ENCODE measurements at regions not wholly inside any gene's neighbourhood (a gene's known extent, or its start where the extent isn't known, plus 50 kb on each side); places are given as distances from the start of the nearest gene placed in this dataset.

DNA sequence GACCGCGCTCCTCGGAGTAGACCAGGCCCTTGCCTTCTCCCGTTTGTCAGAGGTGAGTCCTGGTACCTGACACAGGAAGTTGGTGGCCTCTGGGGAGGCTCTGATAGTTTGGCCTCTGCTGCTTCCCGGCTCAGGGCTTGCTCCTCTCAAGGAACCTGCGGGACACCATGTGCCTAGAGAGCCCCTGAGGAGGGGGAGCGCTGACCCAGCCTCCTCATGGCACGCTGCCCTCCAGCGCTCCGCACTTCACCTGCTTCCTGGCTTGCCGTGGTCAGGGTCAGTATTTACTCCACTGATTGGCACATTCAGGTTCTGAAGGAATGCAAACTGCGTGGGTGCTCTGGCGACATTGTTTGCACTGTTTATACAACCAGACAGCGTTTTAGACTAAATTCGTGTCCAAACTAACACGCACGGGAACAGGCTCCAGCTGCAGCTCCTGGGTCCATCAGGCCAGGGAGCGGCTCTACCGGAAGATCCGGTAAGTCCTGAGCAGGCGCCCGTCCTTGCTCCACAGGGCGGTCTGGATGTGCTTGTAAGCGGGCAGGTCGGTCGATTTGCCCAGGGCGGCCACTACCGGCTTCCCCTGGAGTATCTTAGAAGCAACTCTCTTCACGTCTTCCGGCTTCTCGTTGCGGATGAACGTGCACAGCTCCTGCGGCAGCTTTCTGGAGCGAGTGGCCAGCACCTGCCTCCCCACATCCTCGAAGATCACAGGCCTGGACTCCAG lies 121.6 kb upstream of the GRID2 start:
- DNase-seq (no peak), ATAC-seq (no peak)
- intact Hi-C loops (cut with DNase I, micrococcal nuclease) = no loop called here

DNA sequence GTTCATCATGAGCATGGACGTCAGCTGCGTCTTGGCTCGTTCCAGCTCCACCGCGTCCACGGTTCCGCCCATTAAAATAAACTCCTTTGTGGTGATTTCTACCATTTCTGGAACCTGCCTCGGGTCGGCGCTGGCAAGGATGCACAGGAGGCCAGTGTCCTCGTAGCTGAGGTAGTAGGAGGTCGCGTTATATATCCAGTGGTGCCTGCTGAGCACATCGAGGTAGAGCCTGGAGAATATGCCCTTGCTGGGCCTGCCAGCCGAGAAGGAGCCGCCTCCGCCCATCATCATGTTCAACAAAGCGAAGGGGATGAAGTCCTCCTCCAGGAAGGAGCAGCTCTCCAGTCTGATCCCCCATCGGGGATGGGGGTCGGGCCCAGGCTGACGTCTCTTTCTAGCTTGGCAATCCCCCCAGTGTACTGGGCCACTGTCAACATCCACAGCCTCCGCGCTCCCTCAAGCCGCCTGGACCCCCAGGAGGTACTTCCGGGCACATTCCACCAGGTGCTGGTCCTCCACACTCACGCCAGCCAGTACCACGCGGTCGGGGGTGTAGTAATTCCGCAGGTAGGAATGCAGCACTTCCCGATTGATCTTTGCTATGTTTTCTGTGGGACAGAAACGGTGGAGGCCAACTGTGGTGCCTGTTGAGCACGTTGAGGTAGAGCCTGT lies 120.9 kb upstream of the GRID2 start:
- DNase-seq (no peak), ATAC-seq (no peak)
- intact Hi-C loops (cut with DNase I, micrococcal nuclease) = no loop called here

DNA sequence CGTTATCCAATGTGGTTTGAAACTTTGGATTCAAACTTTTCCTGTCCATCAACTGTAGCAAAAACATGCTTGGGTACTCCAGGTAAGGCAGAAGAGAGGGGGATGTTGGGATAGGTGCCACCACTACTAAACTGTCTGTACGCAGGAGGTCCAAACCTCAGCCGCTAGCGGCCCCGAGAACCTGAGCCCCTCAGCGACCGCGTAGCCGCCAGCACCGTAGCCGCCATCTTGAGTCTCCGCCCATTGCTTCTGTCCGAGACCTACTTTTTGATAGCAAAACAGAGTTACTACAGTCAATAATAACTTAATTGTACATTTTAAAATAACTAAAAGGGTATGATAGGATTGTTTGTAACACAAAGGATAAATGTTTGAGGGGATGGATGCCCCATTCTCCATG lies 119.9 kb upstream of the GRID2 start:
- DNase-seq (no peak), ATAC-seq (no peak)
- intact Hi-C loops (cut with DNase I, micrococcal nuclease) = no loop called here

DNA sequence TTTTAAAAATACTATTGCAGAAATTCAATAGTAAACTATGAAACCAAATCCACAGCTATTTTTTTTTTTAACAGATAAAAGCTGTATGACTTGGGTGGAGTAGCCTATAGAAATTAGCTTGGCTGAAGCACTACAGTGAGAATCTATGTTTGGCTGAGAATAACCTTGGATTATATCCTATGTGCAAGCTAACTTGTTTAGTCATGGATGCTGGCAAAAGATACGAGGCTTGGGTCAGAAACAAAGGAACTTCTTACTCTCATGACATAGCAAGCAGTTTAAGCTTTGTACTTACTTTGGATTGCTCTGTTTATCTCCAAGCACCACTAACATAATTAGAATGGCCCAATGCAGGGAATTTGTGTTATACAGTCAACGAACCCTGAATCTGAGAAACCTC lies 119.2 kb upstream of the GRID2 start:
- DNase-seq = no peak
- no peak for ATAC-seq
- intact Hi-C loops (cut with DNase I, micrococcal nuclease) = no loop called here

DNA sequence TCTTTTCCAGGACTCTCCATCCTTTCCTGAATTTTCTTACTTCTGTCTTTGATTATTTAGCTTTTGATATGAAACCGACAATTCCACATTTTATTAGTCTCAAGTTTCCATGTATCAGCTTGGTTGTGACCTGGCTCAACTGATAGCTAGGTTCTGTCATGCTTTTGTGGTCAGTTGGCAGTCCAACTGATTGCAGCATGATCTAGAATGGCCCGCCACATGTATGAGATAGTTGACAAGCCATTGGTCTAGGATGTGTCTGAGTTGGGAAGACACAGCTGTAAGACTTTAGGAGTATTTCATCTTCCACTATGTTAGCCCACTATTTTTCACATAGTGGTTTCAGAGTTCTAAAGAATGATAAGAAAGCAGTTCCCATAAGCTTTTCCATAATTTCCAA lies 117.5 kb upstream of the GRID2 start:
- DNase-seq = no peak
- no peak for ATAC-seq
- intact Hi-C loops (cut with DNase I, micrococcal nuclease) = no loop called here

DNA sequence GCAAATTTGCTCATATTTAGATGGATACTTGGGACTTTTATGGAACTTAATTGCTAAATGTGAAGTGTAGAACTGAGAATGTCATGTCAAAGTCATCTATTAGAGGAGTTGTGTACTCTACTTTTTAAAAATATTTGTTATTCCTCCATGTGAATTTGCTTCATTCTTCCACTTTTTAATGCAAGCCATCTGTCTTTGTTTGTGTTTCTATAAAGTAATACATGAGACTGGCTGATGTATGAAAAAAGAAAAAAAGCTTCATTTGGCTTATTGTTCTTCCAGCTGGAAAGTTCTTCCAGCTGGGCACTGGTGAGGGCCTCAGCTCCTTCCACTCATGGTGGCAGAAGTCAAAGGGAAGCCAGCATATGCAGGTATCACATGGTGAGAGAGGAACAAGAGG lies 114.6 kb upstream of the GRID2 start:
- ATAC-seq = no peak
- intact Hi-C loops (cut with DNase I, micrococcal nuclease) = no loop called here

DNA sequence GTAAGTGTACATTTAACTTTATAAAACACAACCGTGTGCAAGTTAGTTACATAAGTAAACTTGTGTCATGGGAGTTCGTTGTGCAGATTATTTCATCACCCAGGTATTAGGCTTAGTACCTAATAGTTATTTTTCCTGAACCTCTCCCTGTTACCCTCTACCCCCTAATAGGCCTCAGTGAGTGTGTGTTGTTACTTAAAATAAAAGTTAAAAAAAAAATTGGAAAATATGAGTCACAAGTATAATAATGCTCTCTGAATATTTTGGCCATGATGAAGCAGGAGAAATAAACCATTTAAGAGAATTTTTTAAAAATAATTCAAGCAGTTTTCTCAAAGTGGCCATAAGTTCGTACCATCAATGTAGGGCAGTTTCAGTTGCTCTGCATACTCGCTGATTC lies 105.1 kb upstream of the GRID2 start:
- DNase-seq (no peak), ATAC-seq (no peak)
- intact Hi-C loops (cut with DNase I, micrococcal nuclease) = no loop called here

More for the DNA sequence above, 114.6 kb upstream of the GRID2 start:
- no peak for DNase-seq

DNA sequence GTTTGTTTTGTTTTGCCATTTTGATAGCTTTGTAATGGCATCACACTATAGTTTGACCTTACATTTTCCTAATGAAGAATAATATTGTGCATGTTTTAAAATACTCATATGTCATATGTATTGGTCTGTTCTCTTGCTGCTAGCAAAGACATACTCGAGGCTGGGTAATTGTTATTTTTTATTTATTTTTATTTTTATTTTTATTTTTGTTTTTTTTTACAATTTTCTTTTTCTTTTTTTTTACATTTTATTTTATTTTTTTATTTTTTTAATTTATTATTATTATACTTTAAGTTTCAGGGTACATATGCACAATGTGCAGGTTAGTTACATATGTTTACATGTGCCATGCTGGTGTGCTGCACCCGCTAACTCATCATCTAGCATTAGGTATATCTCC lies 104.6 kb upstream of the GRID2 start:
- intact Hi-C loops (cut with DNase I, micrococcal nuclease) = no loop called here
- no peak for ATAC-seq

DNA sequence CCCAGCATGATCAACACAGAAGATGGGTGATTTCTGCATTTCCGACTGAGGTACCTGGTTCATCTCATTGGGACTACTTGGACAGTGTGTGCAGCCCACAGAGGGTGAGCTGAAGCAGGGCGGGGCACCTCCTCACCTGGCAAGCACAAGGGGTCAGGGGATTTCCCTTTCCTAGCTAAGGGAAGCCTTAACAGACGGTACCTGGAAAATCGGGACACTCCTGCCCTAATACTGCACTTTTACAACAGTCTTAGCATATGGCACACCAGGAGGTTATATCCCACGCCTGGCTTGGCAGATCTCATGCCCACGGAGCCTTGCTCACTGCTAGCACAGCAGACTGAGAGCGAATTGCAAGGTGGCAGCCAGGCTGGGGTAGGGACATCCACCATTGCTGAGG lies 92.9 kb upstream of the GRID2 start:
- no peak for ATAC-seq
- intact Hi-C loops (cut with DNase I, micrococcal nuclease) = no loop called here
- no peak for DNase-seq

More for the DNA sequence above, 104.6 kb upstream of the GRID2 start:
- DNase-seq = no peak

DNA sequence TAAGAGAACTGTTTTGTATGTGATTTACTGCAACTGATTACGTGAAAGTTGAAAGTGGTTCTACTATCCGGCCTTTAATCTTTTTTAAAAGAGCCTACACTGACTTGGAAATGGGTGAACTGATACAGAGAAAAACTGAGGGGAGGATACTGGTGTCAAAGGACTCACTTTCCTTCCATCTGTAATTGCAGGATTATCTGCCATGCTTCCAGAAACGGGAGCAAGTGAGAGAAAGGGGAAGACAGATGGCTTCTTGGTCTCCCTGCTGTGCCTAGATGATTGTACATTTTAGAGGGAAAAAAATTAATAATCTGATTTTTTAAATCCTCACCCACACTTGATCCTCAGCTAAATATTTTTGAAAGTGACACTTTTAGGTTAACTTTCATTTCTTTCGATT lies 88.3 kb upstream of the GRID2 start:
- ATAC-seq = no peak
- intact Hi-C loops (cut with DNase I, micrococcal nuclease) = no loop called here
- no peak for DNase-seq

DNA sequence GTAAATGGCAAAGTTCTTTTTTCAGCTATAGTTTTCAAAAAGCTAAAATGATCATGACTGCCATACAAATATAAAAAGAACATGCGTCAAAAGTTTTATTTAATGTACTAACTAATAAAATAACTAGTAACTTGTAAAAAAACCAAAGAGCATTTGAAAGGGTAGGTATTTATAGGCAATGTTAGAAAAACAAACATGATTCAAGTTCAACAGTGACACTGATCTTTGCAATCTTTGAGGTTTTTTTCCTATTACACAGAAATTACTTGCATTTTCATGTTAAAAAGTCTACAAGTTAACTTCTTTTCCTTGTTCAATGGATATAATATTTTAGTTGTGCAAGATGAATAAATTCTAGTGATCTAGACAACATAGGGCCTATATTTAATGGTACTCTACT lies 72.3 kb upstream of the GRID2 start:
- DNase-seq = no peak
- intact Hi-C loops (cut with DNase I, micrococcal nuclease) = no loop called here
- ATAC-seq = no peak

DNA sequence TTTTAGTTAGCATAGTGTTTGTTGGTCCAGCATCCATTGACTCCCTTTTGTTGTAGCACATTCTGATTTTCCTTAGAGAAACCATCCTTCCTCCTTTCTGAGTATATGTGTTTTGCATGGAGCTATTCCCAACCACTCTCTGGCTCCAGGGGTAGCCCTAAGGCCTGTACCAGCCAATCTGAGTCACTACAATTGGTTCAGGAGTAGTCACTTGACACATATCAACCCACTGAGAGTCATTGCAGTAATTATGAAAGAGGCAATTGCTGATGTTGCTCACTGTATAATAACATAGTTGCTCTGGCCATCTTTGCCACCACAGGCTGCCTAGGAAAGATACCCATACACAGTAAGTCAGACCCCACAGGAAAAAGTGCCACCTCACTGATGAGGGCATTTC lies 71.2 kb upstream of the GRID2 start:
- no peak for ATAC-seq
- DNase-seq = no peak

DNA sequence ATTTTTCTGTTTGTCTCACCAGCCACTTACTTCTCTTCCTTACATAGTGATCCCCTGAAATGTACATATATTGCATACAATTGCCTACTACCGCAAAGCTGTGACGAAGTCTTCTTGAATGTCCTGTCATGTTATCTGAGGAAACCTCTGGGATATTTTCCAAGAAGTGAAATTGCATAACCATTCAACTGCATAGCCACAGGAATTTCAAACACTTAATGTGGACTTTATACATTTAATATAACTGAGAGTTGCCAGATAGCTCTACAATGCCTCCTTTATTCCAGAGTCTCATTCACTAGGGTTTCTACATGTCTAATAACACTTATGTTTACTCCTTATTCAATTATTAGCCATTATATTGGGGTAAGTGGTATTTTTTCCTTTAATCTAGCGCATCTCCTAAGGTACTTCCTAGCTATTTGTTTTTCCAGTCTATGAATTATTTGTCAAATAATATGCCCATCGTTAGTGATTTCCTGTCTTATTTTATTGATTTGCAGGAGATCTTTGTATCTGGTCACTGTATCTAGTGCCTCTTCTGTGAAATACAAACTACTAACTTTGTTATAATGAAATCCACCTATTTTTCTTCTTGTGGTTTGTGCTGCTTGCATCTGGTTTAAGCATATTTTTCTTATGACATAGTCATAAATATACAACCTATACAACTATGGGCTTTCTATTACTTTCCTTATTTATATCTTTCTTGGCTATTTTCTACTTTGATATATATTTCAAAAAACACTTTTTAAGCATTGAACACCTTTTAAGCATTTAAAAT lies 69.2 kb upstream of the GRID2 start:
- intact Hi-C loops (cut with DNase I, micrococcal nuclease) = no loop called here
- ATAC-seq = no peak
- no peak for DNase-seq

More for the DNA sequence above, 71.2 kb upstream of the GRID2 start:
- intact Hi-C loops (cut with DNase I, micrococcal nuclease) = no loop called here

DNA sequence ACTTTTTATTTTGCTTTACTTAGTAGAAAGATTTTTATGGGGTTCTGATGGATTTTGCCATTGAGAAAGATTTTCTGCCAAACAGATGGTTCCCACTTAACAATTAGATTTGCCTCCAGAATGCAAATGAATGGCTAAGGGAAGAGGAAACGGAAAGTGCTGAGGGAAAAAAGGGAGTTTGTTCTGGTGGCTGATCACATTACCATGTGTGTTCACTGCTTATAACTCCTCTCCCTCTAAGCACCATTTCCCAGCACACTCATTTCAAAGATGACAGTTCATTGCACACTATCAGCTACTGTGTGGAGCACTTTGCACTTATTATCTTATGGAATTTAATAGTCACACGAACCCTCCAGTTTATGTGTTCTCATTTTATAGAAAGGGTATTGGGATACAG lies 68.0 kb upstream of the GRID2 start:
- no peak for DNase-seq
- ATAC-seq = no peak
- intact Hi-C loops (cut with DNase I, micrococcal nuclease) = no loop called here

DNA sequence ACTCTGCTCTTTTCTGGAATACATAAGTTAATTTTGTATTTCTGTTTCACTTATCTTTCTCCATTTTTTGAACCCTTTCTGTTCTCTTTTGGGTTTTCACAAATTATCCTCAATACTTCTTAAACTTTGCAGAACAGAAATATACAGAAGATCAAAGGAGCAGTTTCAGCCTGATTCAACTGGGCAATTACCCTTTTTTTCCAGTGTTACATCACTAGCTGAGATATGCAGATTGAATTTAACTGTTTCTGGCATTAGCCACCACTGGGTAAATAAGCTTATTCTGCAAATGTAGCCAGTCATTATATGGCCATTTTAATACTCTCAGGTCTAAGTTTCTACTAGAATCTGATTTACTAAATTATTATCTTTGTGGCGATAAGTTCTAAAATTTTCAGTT lies 66.9 kb upstream of the GRID2 start:
- no peak for ATAC-seq
- no peak for DNase-seq
- intact Hi-C loops (cut with DNase I, micrococcal nuclease) = no loop called here

DNA sequence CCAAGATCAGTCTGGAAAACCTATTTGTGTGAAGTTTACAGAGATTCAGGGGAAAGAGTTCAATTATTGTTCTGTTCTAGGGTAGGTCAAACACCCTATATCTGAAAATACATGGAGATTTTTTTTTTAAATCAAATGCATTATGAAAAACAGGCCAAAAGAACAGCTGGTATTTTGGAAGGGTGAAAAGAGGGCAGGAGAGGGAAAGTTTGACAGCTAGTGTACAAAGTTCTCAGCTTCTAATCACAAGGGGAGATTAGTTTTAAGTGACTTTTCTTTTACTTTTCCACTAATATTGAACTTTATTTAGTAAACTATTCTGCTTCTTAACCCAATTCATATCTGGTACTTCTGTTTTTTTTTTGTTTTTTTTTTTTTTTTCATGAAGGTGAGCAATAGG lies 66.2 kb upstream of the GRID2 start:
- intact Hi-C loops (cut with DNase I, micrococcal nuclease) = no loop called here
- ATAC-seq (no peak), DNase-seq (no peak)

DNA sequence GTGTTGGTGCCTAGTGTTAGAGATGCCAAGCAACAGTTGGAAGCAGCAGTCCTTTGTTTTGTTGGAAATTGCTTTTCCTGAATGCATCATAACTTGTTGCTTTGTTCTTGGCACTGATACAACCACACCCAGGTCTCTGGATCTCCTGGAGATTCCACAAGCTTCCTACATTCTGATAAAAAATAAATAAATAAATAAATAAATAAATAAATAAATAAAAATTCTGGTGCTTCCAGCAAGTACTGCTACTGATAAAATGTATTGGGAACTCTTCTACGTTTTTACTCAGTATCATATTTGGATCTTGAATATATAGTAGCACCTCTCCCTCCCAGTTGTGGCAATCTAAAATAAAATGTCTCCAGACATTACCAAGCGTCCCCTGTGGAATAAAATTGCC lies 62.7 kb upstream of the GRID2 start:
- intact Hi-C loops (cut with DNase I, micrococcal nuclease) = no loop called here
- ATAC-seq = no peak
- no peak for DNase-seq

DNA sequence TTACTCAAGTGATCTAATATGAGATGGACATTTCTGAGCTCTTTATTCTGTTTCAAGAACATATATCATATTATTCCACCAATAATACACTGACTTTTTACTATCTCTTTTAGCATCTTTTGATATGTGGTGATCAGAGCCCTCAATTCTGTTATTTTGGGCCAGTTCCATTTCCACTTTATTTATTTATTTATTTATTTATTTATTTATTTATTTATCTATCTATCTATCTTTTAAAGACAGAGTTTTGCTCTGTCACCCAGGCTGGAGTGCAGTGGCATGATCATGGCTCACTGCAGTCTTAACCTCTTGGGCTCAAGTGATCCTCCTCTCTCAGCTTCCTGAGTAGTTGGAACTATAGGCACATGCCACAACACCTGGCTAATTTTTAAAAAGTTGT lies 57.4 kb upstream of the GRID2 start:
- DNase-seq (no peak), ATAC-seq (no peak)
- intact Hi-C loops (cut with DNase I, micrococcal nuclease) = no loop called here

DNA sequence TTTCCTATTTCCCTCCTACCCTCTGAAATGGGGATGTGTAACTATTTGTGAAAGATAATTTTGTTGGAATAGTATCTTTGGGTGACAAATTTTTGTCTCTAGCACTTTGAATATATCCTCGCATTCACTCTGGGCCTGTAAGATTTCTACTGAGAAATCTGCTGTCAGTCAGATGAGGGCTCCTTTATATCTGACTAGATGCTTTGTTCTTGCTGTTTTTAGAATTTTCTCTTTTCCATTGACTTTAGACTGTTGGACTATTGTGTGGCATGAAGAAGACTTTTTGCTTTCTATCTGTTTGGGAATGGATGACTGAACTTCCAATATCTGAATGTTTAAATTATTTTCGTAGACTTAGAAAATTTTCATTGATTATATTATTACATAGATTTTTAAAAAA lies 54.2 kb upstream of the GRID2 start:
- intact Hi-C loops (cut with DNase I, micrococcal nuclease) = no loop called here
- no peak for DNase-seq
- no peak for ATAC-seq

DNA sequence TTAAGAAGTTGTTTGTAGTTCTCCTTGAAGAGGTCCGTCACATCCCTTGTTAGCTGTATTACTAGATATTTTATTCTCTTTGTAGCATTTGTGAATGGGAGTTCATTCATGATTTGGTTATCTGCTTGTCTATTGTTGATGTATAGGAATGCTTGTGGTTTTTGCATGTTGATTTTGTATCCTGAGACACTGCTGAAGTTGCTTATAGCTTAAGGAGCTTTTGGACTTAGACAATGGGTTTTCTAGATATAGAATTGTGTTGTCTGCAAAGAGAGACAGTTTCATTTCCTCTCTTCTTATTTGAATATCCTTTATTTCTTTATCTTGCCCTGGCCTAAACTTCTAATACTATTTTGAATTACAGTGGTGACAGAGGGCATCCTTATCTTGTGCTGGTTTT lies 52.1 kb upstream of the GRID2 start:
- DNase-seq (no peak), ATAC-seq (no peak)
- intact Hi-C loops (cut with DNase I, micrococcal nuclease) = no loop called here

All from left colon (tissue), 2 donors.